HEK293 (cell line): ENCODE measurements at regions not wholly inside any gene's neighbourhood (a gene's known extent, or its start where the extent isn't known, plus 50 kb on each side); places are given as distances from the start of the nearest gene placed in this dataset.
"Not testable (repeated sequence)": the region's sequence is repeated elsewhere in the genome, so short reads cannot be mapped to it uniquely, and the experiment has no call there.

Experiments used
- CTCF ChIA-PET: fragments of 350-600 bp; formaldehyde crosslinking; extraction: SDS; loops from one replicate; lab custom pipeline; 2021; ENCODE audit warnings: antibody characterized with exemption; lab: Yijun Ruan, JAX
- POLR2A ChIA-PET: fragments of 300-600 bp; formaldehyde crosslinking; extraction: SDS; loops from one replicate; lab custom pipeline; 2020; ENCODE audit warnings: antibody characterized with exemption, inconsistent platforms; lab: Yijun Ruan, JAX
- H3K27ac ChIP-seq: fragments of 200-500 bp; sonication (Bioruptor generic); 2 replicates; pipeline ENCODE4 v1.5.1; 2014; ENCODE audit warnings: low read depth, low read length, control low read depth, inconsistent platforms; ENCODE audit errors: extremely low read depth
- H3K36me3 ChIP-seq, 2 experiments: fragments of 200-500 bp in 1 of 2; sonication (Bioruptor generic) in 1 of 2; 1 replicate in 1 of 2; 2 replicates in 1 of 2; pipeline ENCODE4 v1.5.1; 2014 to 2017; ENCODE audit warnings: inconsistent platforms in 2 of 2, low read length in 2 of 2; ENCODE audit not compliant: control insufficient read depth in 2 of 2, insufficient read depth in 1 of 2
- H3K4me1 ChIP-seq: fragments of 200-500 bp; sonication (Bioruptor generic); 2 replicates; pipeline ENCODE4 v1.5.1; 2014; ENCODE audit warnings: mild to moderate bottlenecking, low read length, inconsistent platforms; ENCODE audit not compliant: control insufficient read depth, insufficient read depth
- H3K4me3 ChIP-seq: 2 replicates; pipeline ENCODE4 v1.5.1; 2011; ENCODE audit warnings: low read depth, mild to moderate bottlenecking, control low read depth, low read length, moderate library complexity
- H3K9me3 ChIP-seq: fragments of 200-500 bp; sonication (Bioruptor generic); 2 replicates; pipeline ENCODE4 v1.5.1; 2014; ENCODE audit warnings: low read depth, low read length, inconsistent platforms; ENCODE audit not compliant: control insufficient read depth, insufficient read depth
- GFI1B ChIP-seq: fragments of 450-650 bp; formaldehyde crosslinking; IDR thresholded peaks from 2 replicates; pipeline ENCODE4 v1.5.1; 2016; ENCODE audit warnings: missing biosample characterization, missing genetic modification characterization
- PRDM2 ChIP-seq: fragments of 450-650 bp; formaldehyde crosslinking; IDR thresholded peaks from 2 replicates; pipeline ENCODE4 v1.5.1; 2016; ENCODE audit warnings: missing biosample characterization, missing genetic modification characterization, borderline replicate concordance
- REST ChIP-seq: fragments of 450-650 bp; formaldehyde crosslinking; IDR thresholded peaks from 2 replicates; pipeline ENCODE4 v1.5.1; 2016; ENCODE audit warnings: missing biosample characterization, missing genetic modification characterization
- ZNF112 ChIP-seq: fragments of 450-650 bp; formaldehyde crosslinking; IDR thresholded peaks from 2 replicates; pipeline ENCODE4 v1.5.0; 2017; ENCODE audit warnings: missing biosample characterization, missing genetic modification characterization
- ZNF302 ChIP-seq: fragments of 450-650 bp; formaldehyde crosslinking; IDR thresholded peaks from 2 replicates; pipeline ENCODE4 v1.5.1; 2016; ENCODE audit warnings: missing biosample characterization, missing genetic modification characterization, low read depth
- ZNF311 ChIP-seq: fragments of 450-650 bp; formaldehyde crosslinking; IDR thresholded peaks from 2 replicates; pipeline ENCODE4 v1.5.1; 2017; ENCODE audit warnings: missing biosample characterization, missing genetic modification characterization, borderline replicate concordance
- ZNF341 ChIP-seq: fragments of 450-650 bp; formaldehyde crosslinking; IDR thresholded peaks from 2 replicates; pipeline ENCODE4; 2016; ENCODE audit warnings: low read depth, missing biosample characterization, missing genetic modification characterization
- ZNF362 ChIP-seq: fragments of 450-650 bp; formaldehyde crosslinking; IDR thresholded peaks from 2 replicates; pipeline ENCODE4 v1.5.1; 2016; ENCODE audit warnings: missing biosample characterization, missing genetic modification characterization
- ZNF510 ChIP-seq: fragments of 450-650 bp; formaldehyde crosslinking; IDR thresholded peaks from 2 replicates; pipeline ENCODE4 v1.5.1; 2018; ENCODE audit warnings: mild to moderate bottlenecking, missing genetic modification characterization, missing biosample characterization; ENCODE audit not compliant: insufficient replicate concordance
- TF ChIP-seq, protein P1 (sequence below): fragments of 450-650 bp; formaldehyde crosslinking; IDR thresholded peaks from 2 replicates; pipeline ENCODE4 v1.5.1; 2016; ENCODE audit warnings: missing biosample characterization, missing genetic modification characterization, borderline replicate concordance
- TF ChIP-seq, protein P2 (sequence below): fragments of 450-650 bp; formaldehyde crosslinking; IDR thresholded peaks from 2 replicates; pipeline ENCODE4 v1.5.1; 2016; ENCODE audit warnings: missing biosample characterization, missing genetic modification characterization, low read depth

GRCh38 chr7:155384751-155385150 is 73.2 kb upstream of the EN2 start (continued):
- TF ChIP-seq PRDM2 (tag by site-specific recombination) (no peak), GFI1B (tag by site-specific recombination) (no peak), ZNF112 (tag by site-specific recombination) (no peak), ZNF311 (no peak), ZNF510 (tag by site-specific recombination) (no peak), ZNF302 (no peak), ZNF362 (tag by site-specific recombination) (no peak)
- TF ChIP-seq, protein P1, sequence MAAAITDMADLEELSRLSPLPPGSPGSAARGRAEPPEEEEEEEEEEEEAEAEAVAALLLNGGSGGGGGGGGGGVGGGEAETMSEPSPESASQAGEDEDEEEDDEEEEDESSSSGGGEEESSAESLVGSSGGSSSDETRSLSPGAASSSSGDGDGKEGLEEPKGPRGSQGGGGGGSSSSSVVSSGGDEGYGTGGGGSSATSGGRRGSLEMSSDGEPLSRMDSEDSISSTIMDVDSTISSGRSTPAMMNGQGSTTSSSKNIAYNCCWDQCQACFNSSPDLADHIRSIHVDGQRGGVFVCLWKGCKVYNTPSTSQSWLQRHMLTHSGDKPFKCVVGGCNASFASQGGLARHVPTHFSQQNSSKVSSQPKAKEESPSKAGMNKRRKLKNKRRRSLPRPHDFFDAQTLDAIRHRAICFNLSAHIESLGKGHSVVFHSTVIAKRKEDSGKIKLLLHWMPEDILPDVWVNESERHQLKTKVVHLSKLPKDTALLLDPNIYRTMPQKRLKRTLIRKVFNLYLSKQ (tag by site-specific recombination), result no peak
- TF ChIP-seq, protein P2, sequence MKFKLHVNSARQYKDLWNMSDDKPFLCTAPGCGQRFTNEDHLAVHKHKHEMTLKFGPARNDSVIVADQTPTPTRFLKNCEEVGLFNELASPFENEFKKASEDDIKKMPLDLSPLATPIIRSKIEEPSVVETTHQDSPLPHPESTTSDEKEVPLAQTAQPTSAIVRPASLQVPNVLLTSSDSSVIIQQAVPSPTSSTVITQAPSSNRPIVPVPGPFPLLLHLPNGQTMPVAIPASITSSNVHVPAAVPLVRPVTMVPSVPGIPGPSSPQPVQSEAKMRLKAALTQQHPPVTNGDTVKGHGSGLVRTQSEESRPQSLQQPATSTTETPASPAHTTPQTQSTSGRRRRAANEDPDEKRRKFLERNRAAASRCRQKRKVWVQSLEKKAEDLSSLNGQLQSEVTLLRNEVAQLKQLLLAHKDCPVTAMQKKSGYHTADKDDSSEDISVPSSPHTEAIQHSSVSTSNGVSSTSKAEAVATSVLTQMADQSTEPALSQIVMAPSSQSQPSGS (tag by site-specific recombination), result no peak

GRCh38 chr7:155385182-155385581 is 72.7 kb upstream of the EN2 start:
- H3K4me3 ChIP-seq, H3K27ac ChIP-seq, POLR2A ChIA-PET, H3K4me1 ChIP-seq, H3K36me3 ChIP-seq, H3K9me3 ChIP-seq: not testable (repeated sequence)
- CTCF ChIA-PET, result interaction anchor here (0.6 to 1.2 kb wide), 4 partner anchors 89 to 646 kb away, joined by 3 to 5 read pairs (median 3); no protein-coding TSS in a partner anchor

DNA sequence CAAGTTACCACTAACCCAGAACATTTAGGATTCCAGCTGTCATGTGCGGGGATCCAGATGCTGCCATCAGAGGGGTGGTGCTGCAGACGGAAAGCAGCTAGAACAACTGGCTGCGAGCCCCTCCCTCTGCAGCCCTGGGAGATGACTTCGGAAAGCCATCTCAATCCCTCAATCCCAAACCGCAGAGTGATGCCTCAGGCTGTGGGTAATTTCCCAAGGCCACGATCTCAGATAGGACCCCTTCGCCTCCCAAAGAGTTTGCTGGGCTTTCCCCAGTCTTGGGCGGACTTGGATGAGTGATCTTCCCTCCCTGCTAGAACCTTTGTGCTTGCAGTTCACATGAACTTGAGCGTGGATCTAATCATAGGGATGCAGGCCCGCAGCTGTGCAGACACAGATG is 71.3 kb upstream of the EN2 start:
- no peaks in the 10 kb centered on the region for H3K4me1 ChIP-seq
- POLR2A ChIA-PET, result no interaction called here
- TF ChIP-seq REST (tag by site-specific recombination) (no peak), ZNF341 (0 out of 2 replicates have a peak, but pooled peaks have one; percentile 32)
- no peak overlapping the region for H3K4me3 ChIP-seq
- no peaks in the 10 kb centered on the region for H3K36me3 ChIP-seq
- H3K27ac ChIP-seq, result no peak overlapping the region
- no peaks in the 10 kb centered on the region for H3K9me3 ChIP-seq
- CTCF ChIA-PET, result no interaction called here
